Raji (cell line): ENCODE measurements at regions not wholly inside any gene's neighbourhood (a gene's known extent, or its start where the extent isn't known, plus 50 kb on each side); places are given as distances from the start of the nearest gene placed in this dataset.

ENCODE experiments used
- POLR2A ChIP-seq: IDR thresholded peaks from 2 replicates; pipeline ENCODE4 v1.6.1; 2011; ENCODE audit warnings: low read depth, low read length, control low read depth; ENCODE audit not compliant: insufficient read depth

- TF ChIP-seq POLR2A, result no peak
Observed at GRCh38 chr9:110058304-110058953, 149.5 kb downstream of the C9orf152 start.

- TF ChIP-seq POLR2A, result no peak
Observed at GRCh38 chr9:110059461-110059860, 148.5 kb downstream of the C9orf152 start.

- no peak for TF ChIP-seq POLR2A
Observed at GRCh38 chr9:110064803-110065202, 143.2 kb downstream of the C9orf152 start.

GRCh38 chr9:110065532-110065931 lies 142.4 kb downstream of the C9orf152 start:
- no peak for TF ChIP-seq POLR2A

GRCh38 chr9:110066929-110067716 lies 140.8 kb downstream of the C9orf152 start:
- TF ChIP-seq POLR2A, result no peak

GRCh38 chr9:110068212-110068611 lies 139.7 kb downstream of the C9orf152 start:
- TF ChIP-seq POLR2A, result no peak

- no peak for TF ChIP-seq POLR2A
Observed at GRCh38 chr9:110069326-110070248, 138.4 kb downstream of the C9orf152 start.

- no peak for TF ChIP-seq POLR2A
Observed at GRCh38 chr9:110072597-110073355, 135.2 kb downstream of the C9orf152 start.

- no peak for TF ChIP-seq POLR2A
Observed at GRCh38 chr9:110073356-110073905, 134.5 kb downstream of the C9orf152 start.

GRCh38 chr9:110076894-110077725 lies 130.8 kb downstream of the C9orf152 start:
- no peak for TF ChIP-seq POLR2A

GRCh38 chr9:110077925-110078324 lies 130.0 kb downstream of the C9orf152 start:
- no peak for TF ChIP-seq POLR2A

- TF ChIP-seq POLR2A, result no peak
Observed at GRCh38 chr9:110078604-110079003, 129.4 kb downstream of the C9orf152 start.

GRCh38 chr9:110081395-110081794 lies 126.6 kb downstream of the C9orf152 start:
- TF ChIP-seq POLR2A, result no peak

- TF ChIP-seq POLR2A, result no peak
Observed at GRCh38 chr9:110083866-110084265, 124.1 kb downstream of the C9orf152 start.

GRCh38 chr9:110086537-110086936 lies 121.4 kb downstream of the C9orf152 start:
- no peak for TF ChIP-seq POLR2A
